NCI-H526 treated with DMSO at 0.1 percent for 48 hours (cell line): ENCODE measurements at regions not wholly inside any gene's neighbourhood (a gene's known extent, or its start where the extent isn't known, plus 50 kb on each side); places are given as distances from the start of the nearest gene placed in this dataset.

Experiments used
- DNase-seq: peaks from one replicate; lab custom pipeline; 2025; lab: John Stamatoyannopoulos, UW

GRCh38 chr1:30199563-30199962 is 523.8 kb downstream of the MATN1 start:
- DNase-seq = no peak

- no peak for DNase-seq
These were observed 524.5 kb downstream of the MATN1 start for GRCh38 chr1:30198795-30199403.

- DNase-seq = no peak
These were observed 525.0 kb downstream of the MATN1 start for GRCh38 chr1:30198451-30198760.

- DNase-seq = no peak
These were observed 525.5 kb downstream of the MATN1 start for GRCh38 chr1:30197639-30198450.

GRCh38 chr1:30196872-30197638 is 526.3 kb downstream of the MATN1 start:
- DNase-seq = no peak

GRCh38 chr1:30196457-30196856 is 526.9 kb downstream of the MATN1 start:
- DNase-seq = no peak

GRCh38 chr1:30195424-30196134 is 527.8 kb downstream of the MATN1 start:
- peak; percentile 14 for DNase-seq

- no peak for DNase-seq
These were observed 528.5 kb downstream of the MATN1 start for GRCh38 chr1:30194741-30195423.

- DNase-seq = no peak
These were observed 529.3 kb downstream of the MATN1 start for GRCh38 chr1:30194046-30194619.

GRCh38 chr1:30192969-30193630 is 530.3 kb downstream of the MATN1 start:
- no peak for DNase-seq

GRCh38 chr1:30191154-30191702 is 532.2 kb downstream of the MATN1 start:
- peak; percentile 42 for DNase-seq

GRCh38 chr1:30190511-30191153 is 532.8 kb downstream of the MATN1 start:
- DNase-seq = peak; percentile 26

- DNase-seq = no peak
These were observed 533.4 kb downstream of the MATN1 start for GRCh38 chr1:30189818-30190500.

GRCh38 chr1:30188999-30189398 is 534.4 kb downstream of the MATN1 start:
- DNase-seq = no peak

GRCh38 chr1:30188329-30188728 is 535.1 kb downstream of the MATN1 start:
- DNase-seq = no peak

- no peak for DNase-seq
These were observed 535.9 kb downstream of the MATN1 start for GRCh38 chr1:30187413-30188023.

GRCh38 chr1:30186586-30186985 is 536.8 kb downstream of the MATN1 start:
- DNase-seq = no peak

GRCh38 chr1:30185809-30186208 is 537.6 kb downstream of the MATN1 start:
- DNase-seq = no peak

- no peak for DNase-seq
These were observed 538.1 kb downstream of the MATN1 start for GRCh38 chr1:30185313-30185712.
